Sigmoid colon (tissue), 6 donors: ENCODE measurements at regions not wholly inside any gene's neighbourhood (a gene's known extent, or its start where the extent isn't known, plus 50 kb on each side); places are given as distances from the start of the nearest gene placed in this dataset.

Experiments used
- DNase-seq: peaks from one replicate; pipeline ENCODE4 v3.0.0-alpha.2; 2019
- H3K27ac ChIP-seq, 4 donors: fragments of 200-600 bp; sonication (generic); one replicate each; pipeline ENCODE4 v1.5.1; 2016 to 2019; ENCODE audit warnings: mild to moderate bottlenecking in 1 of 4
- H3K27me3 ChIP-seq, 3 donors: fragments of 200-600 bp; sonication (generic); one replicate each; pipeline ENCODE4 v1.5.1; 2019; ENCODE audit warnings: mild to moderate bottlenecking in 1 of 3
- H3K36me3 ChIP-seq, 4 donors: fragments of 200-600 bp; sonication (generic); one replicate each; pipeline ENCODE4 v1.5.1; 2016 to 2019
- H3K4me1 ChIP-seq, 4 donors: fragments of 200-600 bp; sonication (generic); one replicate each; pipeline ENCODE4 v1.5.1; 2017 to 2019
- H3K4me3 ChIP-seq, 4 donors: fragments of 200-600 bp; sonication (generic); one replicate each; pipeline ENCODE4 v1.5.1; 2017 to 2019; ENCODE audit warnings: mild to moderate bottlenecking in 2 of 4, moderate library complexity in 1 of 4
- H3K9me3 ChIP-seq, 4 donors: fragments of 200-600 bp in 3 of 4; sonication (generic) in 3 of 4; one replicate each; pipeline versions ENCODE4 v1.5.1 to v1.6.1; 2013 to 2019
- EP300 ChIP-seq, 4 donors: sonication (generic); formaldehyde crosslinking; IDR thresholded peaks; one replicate each; pipeline ENCODE4 v1.6.1; 2017; ENCODE audit warnings: antibody characterized with exemption in 4 of 4
- POLR2A ChIP-seq, 2 donors: fragments of 450-650 bp; IDR thresholded peaks; one replicate each; pipeline ENCODE4 v1.6.1; 2016; ENCODE audit warnings: antibody characterized with exemption in 2 of 2, mild to moderate bottlenecking in 2 of 2, moderate library complexity in 2 of 2
- POLR2AphosphoS5 ChIP-seq, 4 donors: sonication (generic); formaldehyde crosslinking; IDR thresholded peaks; one replicate each; pipeline ENCODE4 v1.6.1; 2017; ENCODE audit warnings: antibody characterized with exemption in 4 of 4
- WGBS, 2 donors: extraction: QIAGEN DNeasy Blood & Tissue Kit; methylation state at CpG; one replicate each; pipeline ENCODE4 v1.1.7; 2013; 5-methylcytosine and 5-hydroxymethylcytosine counted together
- intact Hi-C: fragments of 100-400 bp; cut with DNase I; formaldehyde crosslinking; loops from one replicate; pipeline ENCODE4 v1.15.1; 2023
- TF ChIP-seq, protein P1 (sequence below), 4 experiments: fragments of 450-650 bp in 3 of 4; fragments of 200-600 bp in 1 of 4; IDR thresholded peaks; one replicate each; pipeline ENCODE4 v1.5.1; 2016 to 2019; ENCODE audit warnings: antibody characterized with exemption in 4 of 4, mild to moderate bottlenecking in 3 of 4, moderate library complexity in 2 of 4
- donor health status: healthy with polysubstance abuse.
- donor health status: healthy.

GRCh38 chr5:6979061-6979460 is 265.8 kb downstream of the TENT4A start:
- TF ChIP-seq EP300 (IDR thresholded peaks at IDR 0.05) (no peak), POLR2A (IDR thresholded peaks at IDR 0.05) (no peak), POLR2AphosphoS5 (IDR thresholded peaks at IDR 0.05) (no peak)
- TF ChIP-seq, protein P1, sequence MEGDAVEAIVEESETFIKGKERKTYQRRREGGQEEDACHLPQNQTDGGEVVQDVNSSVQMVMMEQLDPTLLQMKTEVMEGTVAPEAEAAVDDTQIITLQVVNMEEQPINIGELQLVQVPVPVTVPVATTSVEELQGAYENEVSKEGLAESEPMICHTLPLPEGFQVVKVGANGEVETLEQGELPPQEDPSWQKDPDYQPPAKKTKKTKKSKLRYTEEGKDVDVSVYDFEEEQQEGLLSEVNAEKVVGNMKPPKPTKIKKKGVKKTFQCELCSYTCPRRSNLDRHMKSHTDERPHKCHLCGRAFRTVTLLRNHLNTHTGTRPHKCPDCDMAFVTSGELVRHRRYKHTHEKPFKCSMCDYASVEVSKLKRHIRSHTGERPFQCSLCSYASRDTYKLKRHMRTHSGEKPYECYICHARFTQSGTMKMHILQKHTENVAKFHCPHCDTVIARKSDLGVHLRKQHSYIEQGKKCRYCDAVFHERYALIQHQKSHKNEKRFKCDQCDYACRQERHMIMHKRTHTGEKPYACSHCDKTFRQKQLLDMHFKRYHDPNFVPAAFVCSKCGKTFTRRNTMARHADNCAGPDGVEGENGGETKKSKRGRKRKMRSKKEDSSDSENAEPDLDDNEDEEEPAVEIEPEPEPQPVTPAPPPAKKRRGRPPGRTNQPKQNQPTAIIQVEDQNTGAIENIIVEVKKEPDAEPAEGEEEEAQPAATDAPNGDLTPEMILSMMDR (IDR thresholded peaks at IDR 0.05): no peak
- intact Hi-C loops: no loop called here
- Histone ChIP-seq H3K27me3 (no peaks in the 10 kb centered on the region), H3K27ac (no peak overlapping the region), H3K4me3 (no peak overlapping the region), H3K4me1 (no peaks in the 10 kb centered on the region), H3K9me3 (no peaks in the 10 kb centered on the region), H3K36me3 (no peaks in the 10 kb centered on the region)
- DNase-seq: no peak

- intact Hi-C loops: no loop called here
- WGBS, 2 donors: 70 to 73% methylated on average over 6 of the region's 6 CpGs
- no peaks in the 10 kb centered on the region for H3K4me1 ChIP-seq
- no peak overlapping the region for H3K4me3 ChIP-seq
- no peaks in the 10 kb centered on the region for H3K36me3 ChIP-seq
- TF ChIP-seq POLR2A (IDR thresholded peaks at IDR 0.05) (no peak), POLR2AphosphoS5 (IDR thresholded peaks at IDR 0.05) (no peak)
- H3K27ac ChIP-seq: no peak overlapping the region
- no peak for DNase-seq
- H3K27me3 ChIP-seq: no peaks in the 10 kb centered on the region
- no peaks in the 10 kb centered on the region for H3K9me3 ChIP-seq
These were observed 276.0 kb downstream of the TENT4A start for GRCh38 chr5:6989230-6989629.

GRCh38 chr5:6994097-6994496 is 280.9 kb downstream of the TENT4A start:
- no peak for DNase-seq

DNA sequence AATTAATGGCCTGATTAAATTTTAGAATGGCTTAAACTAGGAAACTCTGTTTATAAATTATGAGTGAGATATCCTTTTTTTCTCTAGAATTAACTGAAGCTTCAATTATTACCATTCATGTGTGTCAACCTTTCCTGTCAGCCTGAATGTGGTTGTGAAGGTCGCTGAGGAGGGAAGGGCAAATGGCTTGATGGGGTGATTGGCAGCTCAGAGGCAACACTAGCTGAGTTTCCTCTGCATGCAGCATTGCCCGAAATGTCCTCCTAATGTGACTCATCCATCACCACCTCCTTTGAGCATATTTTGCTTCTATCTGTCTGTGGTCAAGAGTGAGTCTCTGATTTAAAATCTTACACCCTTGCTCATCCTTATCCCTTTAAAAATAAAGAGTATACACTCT is 281.9 kb downstream of the TENT4A start:
- DNase-seq: no peak
- H3K4me3 ChIP-seq: no peak overlapping the region
- intact Hi-C loops: no loop called here
- H3K4me1 ChIP-seq: no peaks in the 10 kb centered on the region
- TF ChIP-seq, protein P1 (IDR thresholded peaks at IDR 0.05): no peak
- TF ChIP-seq EP300 (IDR thresholded peaks at IDR 0.05): no peak
- TF ChIP-seq POLR2A (IDR thresholded peaks at IDR 0.05): no peak
- no peak for TF ChIP-seq POLR2AphosphoS5 (IDR thresholded peaks at IDR 0.05)
- WGBS, 2 donors: 66 to 68% methylated on average over 2 of the region's 2 CpGs
- H3K27ac ChIP-seq: no peak overlapping the region
- no peaks in the 10 kb centered on the region for H3K27me3 ChIP-seq
- H3K9me3 ChIP-seq: no peaks in the 10 kb centered on the region
- no peaks in the 10 kb centered on the region for H3K36me3 ChIP-seq

More at GRCh38 chr5:6994097-6994496, 280.9 kb downstream of the TENT4A start:
- H3K36me3 ChIP-seq: no peaks in the 10 kb centered on the region
- H3K4me3 ChIP-seq: no peak overlapping the region
- intact Hi-C loops: no loop called here
- H3K27ac ChIP-seq: no peak overlapping the region
- H3K9me3 ChIP-seq: no peaks in the 10 kb centered on the region
- TF ChIP-seq POLR2AphosphoS5 (IDR thresholded peaks at IDR 0.05) (no peak), EP300 (IDR thresholded peaks at IDR 0.05) (no peak), POLR2A (IDR thresholded peaks at IDR 0.05) (no peak)
- TF ChIP-seq, protein P1 (IDR thresholded peaks at IDR 0.05): no peak
- WGBS, 2 donors: 82 to 88% methylated on average over 1 of the region's 1 CpG
- H3K4me1 ChIP-seq: no peaks in the 10 kb centered on the region
- no peaks in the 10 kb centered on the region for H3K27me3 ChIP-seq

GRCh38 chr5:7000310-7000709 is 287.1 kb downstream of the TENT4A start:
- no peak for DNase-seq
- no peaks in the 10 kb centered on the region for H3K36me3 ChIP-seq
- 56 to 61% methylated on average over 4 of the region's 4 CpGs for WGBS, 2 donors
- no peaks in the 10 kb centered on the region for H3K27me3 ChIP-seq
- intact Hi-C loops: no loop called here
- H3K27ac ChIP-seq: no peak overlapping the region
- H3K4me1 ChIP-seq: no peaks in the 10 kb centered on the region
- H3K4me3 ChIP-seq: no peak overlapping the region
- H3K9me3 ChIP-seq: no peaks in the 10 kb centered on the region
- no peak for TF ChIP-seq POLR2AphosphoS5 (IDR thresholded peaks at IDR 0.05)
- TF ChIP-seq POLR2A (IDR thresholded peaks at IDR 0.05): no peak
- TF ChIP-seq EP300 (IDR thresholded peaks at IDR 0.05): no peak
- TF ChIP-seq, protein P1 (IDR thresholded peaks at IDR 0.05): no peak
